H9 (cell line): ENCODE measurements at regions not wholly inside any gene's neighbourhood (a gene's known extent, or its start where the extent isn't known, plus 50 kb on each side); places are given as distances from the start of the nearest gene placed in this dataset.

Experiments
- DNase-seq: peaks from one replicate; pipeline ENCODE4 v3.0.0-alpha.2; 2017
- H2AFZ ChIP-seq: one replicate; pipeline ENCODE4 v1.6.1; 2013; ENCODE audit warnings: mild to moderate bottlenecking, low read length, control low read depth, moderate library complexity
- H2AK5ac ChIP-seq: 2 replicates; pipeline ENCODE4 v1.6.1; 2013; ENCODE audit warnings: low read length, control low read depth, mixed read lengths; ENCODE audit not compliant: insufficient read length
- H2BK120ac ChIP-seq: one replicate; pipeline ENCODE4 v1.6.1; 2013; ENCODE audit warnings: low read depth, mild to moderate bottlenecking, low read length, control low read depth, inconsistent platforms; ENCODE audit not compliant: poor library complexity, severe bottlenecking
- H2BK12ac ChIP-seq: 2 replicates; pipeline ENCODE4 v1.6.1; 2013; ENCODE audit warnings: low read length, control low read depth, mixed read lengths, low read depth; ENCODE audit not compliant: insufficient read length
- H2BK15ac ChIP-seq: 2 replicates; pipeline ENCODE4 v1.6.1; 2013; ENCODE audit warnings: low read depth, low read length, control low read depth
- H2BK20ac ChIP-seq: one replicate; pipeline ENCODE4 v1.6.1; 2013; ENCODE audit warnings: low read depth, mild to moderate bottlenecking, low read length, control low read depth, inconsistent platforms; ENCODE audit not compliant: poor library complexity, severe bottlenecking
- H2BK5ac ChIP-seq: 2 replicates; pipeline ENCODE4 v1.6.1; 2013; ENCODE audit warnings: low read length, control low read depth, mixed read lengths; ENCODE audit not compliant: insufficient read length
- H3K14ac ChIP-seq: 2 replicates; pipeline ENCODE4 v1.6.1; 2013; ENCODE audit warnings: low read length, control low read depth; ENCODE audit not compliant: insufficient read depth
- H3K18ac ChIP-seq: 2 replicates; pipeline ENCODE4 v1.6.1; 2013; ENCODE audit warnings: low read depth, mild to moderate bottlenecking, mixed read lengths, low read length, control low read depth; ENCODE audit not compliant: insufficient read length
- H3K23ac ChIP-seq: 2 replicates; pipeline ENCODE4 v1.6.1; 2013; ENCODE audit warnings: low read length, control low read depth, mixed read lengths, low read depth; ENCODE audit not compliant: insufficient read length
- H3K23me2 ChIP-seq: 2 replicates; pipeline ENCODE4 v1.6.1; 2013; ENCODE audit warnings: low read depth, mild to moderate bottlenecking, mixed read lengths, low read length, control low read depth; ENCODE audit not compliant: insufficient read length, poor library complexity, severe bottlenecking
- H3K27ac ChIP-seq: 2 replicates; pipeline ENCODE4 v1.5.1; 2013; ENCODE audit warnings: low read length, control low read depth, mixed read lengths, low read depth; ENCODE audit not compliant: insufficient read length
- H3K27me3 ChIP-seq: 2 replicates; pipeline ENCODE4 v1.6.1; 2013; ENCODE audit warnings: low read length, control low read depth, inconsistent platforms; ENCODE audit not compliant: insufficient read depth
- H3K4ac ChIP-seq: 2 replicates; pipeline ENCODE4 v1.6.1; 2013; ENCODE audit warnings: low read depth, mild to moderate bottlenecking, control low read depth, inconsistent platforms, low read length, moderate library complexity
- H3K4me1 ChIP-seq: 2 replicates; pipeline ENCODE4 v1.6.1; 2013; ENCODE audit warnings: low read length, control low read depth, inconsistent platforms; ENCODE audit not compliant: insufficient read depth
- H3K4me2 ChIP-seq: 2 replicates; pipeline ENCODE4 v1.6.1; 2013; ENCODE audit warnings: low read length, control low read depth, mixed read lengths; ENCODE audit not compliant: insufficient read length, insufficient read depth
- H3K56ac ChIP-seq: 2 replicates; pipeline ENCODE4 v1.6.1; 2013; ENCODE audit warnings: low read depth, mild to moderate bottlenecking, mixed read lengths, low read length, control low read depth; ENCODE audit not compliant: insufficient read length
- H3K79me1 ChIP-seq: 2 replicates; pipeline ENCODE4 v1.6.1; 2013; ENCODE audit warnings: low read depth, mild to moderate bottlenecking, moderate library complexity, low read length, control low read depth, inconsistent platforms; ENCODE audit not compliant: insufficient read depth, poor library complexity, severe bottlenecking
- H3K79me2 ChIP-seq: 2 replicates; pipeline ENCODE4 v1.6.1; 2013; ENCODE audit warnings: low read length, control low read depth, inconsistent platforms; ENCODE audit not compliant: insufficient read depth
- H3K9ac ChIP-seq: 2 replicates; pipeline ENCODE4 v1.6.1; 2013; ENCODE audit warnings: low read length, control low read depth, mixed read lengths; ENCODE audit not compliant: insufficient read length; ENCODE audit errors: extremely low read depth
- H3K9me3 ChIP-seq: one replicate; pipeline ENCODE4 v1.6.1; 2013; ENCODE audit warnings: low read depth, low read length, inconsistent platforms; ENCODE audit not compliant: control insufficient read depth
- H3T11ph ChIP-seq: one replicate; pipeline ENCODE4 v1.6.1; 2013; ENCODE audit warnings: mild to moderate bottlenecking, low read length, control low read depth, inconsistent platforms
- H4K20me1 ChIP-seq: one replicate; pipeline ENCODE4 v1.6.1; 2013; ENCODE audit not compliant: control insufficient read depth, insufficient read length, insufficient read depth
- H4K5ac ChIP-seq: 2 replicates; pipeline ENCODE4 v1.6.1; 2013; ENCODE audit warnings: low read depth, mild to moderate bottlenecking, mixed read lengths, low read length, control low read depth; ENCODE audit not compliant: insufficient read length
- H4K8ac ChIP-seq: replicated peaks from 2 replicates; pipeline ENCODE4 v1.6.1; 2013; ENCODE audit warnings: low read length, control low read depth, mixed read lengths, low read depth; ENCODE audit not compliant: insufficient read length
- H4K91ac ChIP-seq: 2 replicates; pipeline ENCODE4 v1.6.1; 2013; ENCODE audit warnings: low read depth, mild to moderate bottlenecking, moderate library complexity, mixed read lengths, low read length, control low read depth; ENCODE audit not compliant: insufficient read length
- H3K27ac Mint-ChIP-seq, 3 experiments: 2 replicates in 2 of 3; 3 replicates in 1 of 3; pipeline ENCODE4 v1.8.0; 2020 to 2021; ENCODE audit warnings: mixed read lengths in 3 of 3, mild to moderate bottlenecking in 1 of 3, moderate library complexity in 1 of 3
- H3K27me3 Mint-ChIP-seq: 2 replicates; pipeline ENCODE4 v1.8.0; 2021; ENCODE audit warnings: low read depth, mild to moderate bottlenecking, moderate library complexity, mixed read lengths
- H3K36me3 Mint-ChIP-seq, 3 experiments: 2 replicates in 2 of 3; 3 replicates in 1 of 3; pipeline ENCODE4 v1.8.0; 2020 to 2021; ENCODE audit warnings: low read depth in 3 of 3, mixed read lengths in 3 of 3; ENCODE audit not compliant: insufficient read depth in 1 of 3
- H3K4me1 Mint-ChIP-seq, 2 experiments: 2 replicates each; pipeline ENCODE4 v1.8.0; 2020; ENCODE audit warnings: mixed read lengths in 2 of 2
- H3K4me3 Mint-ChIP-seq, 2 experiments: 2 replicates in 1 of 2; 3 replicates in 1 of 2; pipeline ENCODE4 v1.8.0; 2020 to 2021; ENCODE audit warnings: mild to moderate bottlenecking in 2 of 2, mixed read lengths in 2 of 2, moderate library complexity in 1 of 2
- H3K9me3 Mint-ChIP-seq, 2 experiments: 2 replicates in 1 of 2; 3 replicates in 1 of 2; pipeline ENCODE4 v1.8.0; 2020; ENCODE audit warnings: mild to moderate bottlenecking in 2 of 2, mixed read lengths in 2 of 2, moderate library complexity in 1 of 2
- CTCF ChIP-seq: fragments of 200-600 bp; sonication (generic); conservative IDR thresholded peaks from 3 replicates; pipeline ENCODE4 v1.8.0; 2021; ENCODE audit warnings: antibody characterized with exemption, mild to moderate bottlenecking
- WGBS: extraction: QIAGEN DNeasy Blood & Tissue Kit; methylation state at CpG from one replicate; pipeline ENCODE4 v1.1.7; 2013; ENCODE audit warnings: missing lambda C conversion rate, low lambda C conversion rate, mixed read lengths; ENCODE audit not compliant: insufficient read length; ENCODE audit errors: extremely low coverage; 5-methylcytosine and 5-hydroxymethylcytosine counted together

DNA sequence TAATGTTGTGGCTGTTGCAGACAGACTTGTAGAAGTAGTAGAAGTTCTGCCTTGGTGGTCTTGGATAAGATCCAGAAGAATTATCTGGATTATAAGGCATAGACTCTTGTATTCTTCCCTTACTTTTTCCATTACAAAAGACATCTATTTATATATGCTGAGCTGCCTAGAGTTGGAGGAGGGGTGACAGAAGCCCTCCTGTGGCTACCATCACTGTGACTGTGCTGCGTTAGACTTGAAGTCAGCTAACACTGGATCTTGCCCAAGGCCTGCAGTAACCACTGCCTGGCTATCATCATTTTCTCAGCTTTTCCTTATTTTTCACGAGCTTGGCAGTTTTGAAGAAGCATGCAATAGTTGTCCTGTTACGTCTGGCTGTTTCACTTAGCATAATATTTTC is 684.8 kb upstream of the BCHE start:
- Histone ChIP-seq H3K4ac (no peak overlapping the region), H4K91ac (no peak overlapping the region), H3T11ph (no peak overlapping the region), H3K9me3 (no peaks in the 10 kb centered on the region), H3K79me1 (no peaks in the 10 kb centered on the region), H2AFZ (no peak overlapping the region), H4K5ac (no peak overlapping the region), H3K27me3 (no peaks in the 10 kb centered on the region), H3K23me2 (no peaks in the 10 kb centered on the region), H3K27ac (no peak overlapping the region), H4K20me1 (no peaks in the 10 kb centered on the region), H3K56ac (no peak overlapping the region), H2BK15ac (no peak overlapping the region), H2BK120ac (no peak overlapping the region), H2BK20ac (no peak overlapping the region), H2BK5ac (no peak overlapping the region), H3K9ac (no peak overlapping the region), H3K23ac (no peak overlapping the region), H2BK12ac (no peak overlapping the region), H3K4me2 (no peak overlapping the region), H3K18ac (no peak overlapping the region), H4K8ac (no peak overlapping the region), H3K14ac (no peak overlapping the region), H2AK5ac (no peak overlapping the region), H3K4me1 (no peaks in the 10 kb centered on the region), H3K79me2 (no peaks in the 10 kb centered on the region)
- no CpG with 5 or more reads among the region's 3 CpGs for WGBS
- TF ChIP-seq CTCF, result no peak
- Mint-ChIP-seq H3K9me3 (peaks cover 9 to 12% of the 10 kb centered on the region in 2 experiments; a peak in 3 of 5 replicates), H3K4me3 (no peak overlapping the region), H3K27ac (no peak overlapping the region), H3K4me1 (peaks cover 4% of the 10 kb centered on the region in 2 experiments; a peak in 3 of 4 replicates), H3K36me3 (peaks cover 0 to 4% (median 0%) of the 10 kb centered on the region in 3 experiments; a peak in 1 of 7 replicates), H3K27me3 (no peaks in the 10 kb centered on the region)
- DNase-seq, result no peak
